ENCODE measurements at regions not wholly inside any gene's neighbourhood (a gene's known extent, or its start where the extent isn't known, plus 50 kb on each side); places are given as distances from the start of the nearest gene placed in this dataset.

GRCh38 chr20:60529149-60529548 is 570.9 kb downstream of the CDH26 start:
- intact Hi-C loops (cut with DNase I): no loop called here
- H3K36me3 ChIP-seq: no peaks in the 10 kb centered on the region
- no peaks in the 10 kb centered on the region for H3K9me3 ChIP-seq
- TF ChIP-seq, protein P1, sequence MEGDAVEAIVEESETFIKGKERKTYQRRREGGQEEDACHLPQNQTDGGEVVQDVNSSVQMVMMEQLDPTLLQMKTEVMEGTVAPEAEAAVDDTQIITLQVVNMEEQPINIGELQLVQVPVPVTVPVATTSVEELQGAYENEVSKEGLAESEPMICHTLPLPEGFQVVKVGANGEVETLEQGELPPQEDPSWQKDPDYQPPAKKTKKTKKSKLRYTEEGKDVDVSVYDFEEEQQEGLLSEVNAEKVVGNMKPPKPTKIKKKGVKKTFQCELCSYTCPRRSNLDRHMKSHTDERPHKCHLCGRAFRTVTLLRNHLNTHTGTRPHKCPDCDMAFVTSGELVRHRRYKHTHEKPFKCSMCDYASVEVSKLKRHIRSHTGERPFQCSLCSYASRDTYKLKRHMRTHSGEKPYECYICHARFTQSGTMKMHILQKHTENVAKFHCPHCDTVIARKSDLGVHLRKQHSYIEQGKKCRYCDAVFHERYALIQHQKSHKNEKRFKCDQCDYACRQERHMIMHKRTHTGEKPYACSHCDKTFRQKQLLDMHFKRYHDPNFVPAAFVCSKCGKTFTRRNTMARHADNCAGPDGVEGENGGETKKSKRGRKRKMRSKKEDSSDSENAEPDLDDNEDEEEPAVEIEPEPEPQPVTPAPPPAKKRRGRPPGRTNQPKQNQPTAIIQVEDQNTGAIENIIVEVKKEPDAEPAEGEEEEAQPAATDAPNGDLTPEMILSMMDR (IDR thresholded peaks at IDR 0.05): no peak
- no peak overlapping the region for H3K4me3 ChIP-seq
- WGBS, 2 donors: 79 to 88% methylated on average over 5 of the region's 5 CpGs
- DNase-seq: no peak
- no peak for ATAC-seq
- peaks cover 0 to 10% (median 0%) of the 10 kb centered on the region in 7 donors for H3K27me3 ChIP-seq
- no peaks in the 10 kb centered on the region for H3K4me1 ChIP-seq
- no peak overlapping the region for H3K27ac ChIP-seq

DNA sequence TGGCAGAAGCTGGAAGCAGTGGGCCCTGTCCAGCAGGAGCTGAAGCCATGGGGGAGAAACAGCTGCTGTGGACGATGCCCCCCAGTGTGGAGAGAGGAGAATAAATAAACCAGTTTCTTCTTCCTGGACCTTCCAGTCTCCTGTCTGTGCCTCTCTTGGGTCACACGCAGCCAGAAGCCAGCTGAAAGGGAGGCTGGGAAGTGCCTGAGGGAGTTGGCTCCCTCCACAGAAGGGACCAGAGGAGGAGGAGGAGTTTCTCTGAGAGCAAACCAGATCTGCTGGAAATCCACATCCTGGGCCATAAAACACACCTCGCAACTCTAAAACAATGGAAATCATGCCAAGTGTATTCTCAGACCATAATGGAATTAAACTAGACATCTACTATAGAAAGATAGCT is 577.0 kb downstream of the CDH26 start:
- ATAC-seq: no peak
- DNase-seq: no peak
- no peaks in the 10 kb centered on the region for H3K27me3 ChIP-seq
- TF ChIP-seq, protein P1 (IDR thresholded peaks at IDR 0.05): no peak
- intact Hi-C loops (cut with DNase I): no loop called here
- no peaks in the 10 kb centered on the region for H3K9me3 ChIP-seq
- no peak overlapping the region for H3K27ac ChIP-seq
- H3K4me1 ChIP-seq: no peaks in the 10 kb centered on the region
- no peaks in the 10 kb centered on the region for H3K36me3 ChIP-seq
- WGBS, 2 donors: 57 to 83% methylated on average over 3 of the region's 3 CpGs
- no peak overlapping the region for H3K4me3 ChIP-seq

- Histone ChIP-seq H3K27me3 (no peaks in the 10 kb centered on the region), H3K27ac (no peak overlapping the region), H3K9me3 (peaks cover 0 to 14% (median 0%) of the 10 kb centered on the region in 11 donors), H3K4me1 (no peaks in the 10 kb centered on the region), H3K36me3 (no peaks in the 10 kb centered on the region), H3K4me3 (no peak overlapping the region)
- WGBS, 2 donors: 61 to 75% methylated on average over 3 of the region's 3 CpGs
- TF ChIP-seq, protein P1 (IDR thresholded peaks at IDR 0.05): no peak
- intact Hi-C loops (cut with DNase I): no loop called here
- no peak for ATAC-seq
- DNase-seq: no peak
Measured at GRCh38 chr20:60540591-60540990, 582.4 kb downstream of the CDH26 start.

GRCh38 chr20:60541991-60542390 is 583.8 kb downstream of the CDH26 start:
- no peak for DNase-seq
- ATAC-seq: no peak
- H3K9me3 ChIP-seq: peaks cover 0 to 27% (median 0%) of the 10 kb centered on the region in 11 donors
- H3K27ac ChIP-seq: no peak overlapping the region
- no peaks in the 10 kb centered on the region for H3K27me3 ChIP-seq
- TF ChIP-seq, protein P1 (IDR thresholded peaks at IDR 0.05): no peak
- intact Hi-C loops (cut with DNase I): no loop called here
- no peaks in the 10 kb centered on the region for H3K36me3 ChIP-seq
- H3K4me3 ChIP-seq: no peak overlapping the region
- no peaks in the 10 kb centered on the region for H3K4me1 ChIP-seq
- 64 to 68% methylated on average over 5 of the region's 5 CpGs for WGBS, 2 donors

Measured in heart right ventricle (tissue), 16 donors.